ENCODE measurements at regions not wholly inside any gene's neighbourhood (a gene's known extent, or its start where the extent isn't known, plus 50 kb on each side); places are given as distances from the start of the nearest gene placed in this dataset.
"Not testable (repeated sequence)": the region's sequence is repeated elsewhere in the genome, so short reads cannot be mapped to it uniquely, and the experiment has no call there.

DNA sequence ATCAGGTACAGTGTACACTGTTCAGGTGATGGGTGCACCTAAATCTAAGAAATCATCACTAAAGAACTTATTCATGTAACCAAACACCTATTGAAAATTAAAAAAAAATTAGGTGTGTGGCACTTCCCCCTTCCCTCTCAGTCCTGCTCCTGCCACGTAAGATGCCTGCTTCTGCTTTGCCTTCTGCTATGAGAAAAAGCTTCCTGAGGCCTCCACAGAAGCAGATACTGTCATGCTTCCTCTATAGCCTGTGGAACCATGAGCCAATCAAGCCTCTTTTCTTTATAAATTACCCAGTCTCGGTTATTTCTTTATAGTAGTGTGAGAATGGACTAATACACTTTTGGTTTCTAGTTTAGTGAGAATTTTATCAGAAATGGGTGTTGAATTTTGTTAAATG is 459.8 kb upstream of the DIPK2B start:
- H3K27me3 Mint-ChIP-seq: no peaks in the 10 kb centered on the region
- H3K4me1 Mint-ChIP-seq (ENCODE audit: low read depth): no peaks in the 10 kb centered on the region
- no peaks in the 10 kb centered on the region for H3K9me3 Mint-ChIP-seq
- intact Hi-C loops (cut with micrococcal nuclease): no loop called here
- no peaks in the 10 kb centered on the region for H3K36me3 Mint-ChIP-seq (ENCODE audit: low read depth)
- H3K4me3 Mint-ChIP-seq: no peak overlapping the region
- no peak overlapping the region for H3K27ac Mint-ChIP-seq

DNA sequence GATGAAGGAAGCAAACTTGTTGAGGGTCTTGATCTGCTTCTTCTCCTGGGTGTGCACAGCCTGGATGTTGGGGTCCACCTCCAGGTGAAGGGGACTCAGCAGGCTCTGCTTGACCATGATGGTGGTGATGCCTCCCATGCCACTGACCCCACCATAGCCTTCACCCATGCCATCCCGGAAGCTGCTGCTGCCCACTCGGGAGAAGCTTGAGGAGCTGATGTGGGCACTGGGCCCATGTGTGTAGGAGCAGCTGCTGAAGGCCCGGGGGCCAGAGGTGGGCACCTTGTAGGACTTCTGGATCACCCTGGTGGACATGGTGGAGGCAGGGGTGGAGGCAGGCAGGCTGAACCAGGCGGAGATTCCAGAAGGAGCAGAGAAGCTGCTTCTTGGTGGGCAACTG is 432.7 kb upstream of the DIPK2B start:
- no peaks in the 10 kb centered on the region for H3K4me1 Mint-ChIP-seq (ENCODE audit: low read depth)
- no peak overlapping the region for H3K4me3 Mint-ChIP-seq
- no peaks in the 10 kb centered on the region for H3K9me3 Mint-ChIP-seq
- H3K27me3 Mint-ChIP-seq: no peaks in the 10 kb centered on the region
- no peak overlapping the region for H3K27ac Mint-ChIP-seq
- no peaks in the 10 kb centered on the region for H3K36me3 Mint-ChIP-seq (ENCODE audit: low read depth)
- intact Hi-C loops (cut with micrococcal nuclease): no loop called here

DNA sequence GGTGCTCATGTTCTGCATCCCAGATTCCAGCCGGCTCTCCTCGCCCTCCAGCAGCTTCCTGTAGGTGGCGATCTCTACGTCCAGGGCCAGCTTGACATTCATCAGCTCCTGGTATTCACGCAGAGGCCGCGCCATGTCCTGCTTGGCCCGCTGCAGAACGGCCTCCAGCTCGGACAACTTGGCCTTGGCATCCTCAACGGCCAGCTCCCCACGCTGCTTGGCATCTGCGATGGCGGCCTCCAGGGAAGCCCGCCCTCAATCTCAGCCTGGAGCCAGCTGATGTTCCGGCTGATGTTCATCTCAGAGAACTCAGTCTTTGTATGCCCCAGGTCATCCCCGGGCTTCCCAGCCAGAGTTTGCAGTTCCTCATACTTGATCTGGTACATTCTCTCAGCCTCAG is 431.8 kb upstream of the DIPK2B start:
- Mint-ChIP-seq H3K4me1 (ENCODE audit: low read depth) (no peaks in the 10 kb centered on the region), H3K4me3 (no peak overlapping the region), H3K9me3 (no peaks in the 10 kb centered on the region), H3K27me3 (no peaks in the 10 kb centered on the region), H3K36me3 (ENCODE audit: low read depth) (no peaks in the 10 kb centered on the region), H3K27ac (no peak overlapping the region)
- intact Hi-C loops (cut with micrococcal nuclease): no loop called here

DNA sequence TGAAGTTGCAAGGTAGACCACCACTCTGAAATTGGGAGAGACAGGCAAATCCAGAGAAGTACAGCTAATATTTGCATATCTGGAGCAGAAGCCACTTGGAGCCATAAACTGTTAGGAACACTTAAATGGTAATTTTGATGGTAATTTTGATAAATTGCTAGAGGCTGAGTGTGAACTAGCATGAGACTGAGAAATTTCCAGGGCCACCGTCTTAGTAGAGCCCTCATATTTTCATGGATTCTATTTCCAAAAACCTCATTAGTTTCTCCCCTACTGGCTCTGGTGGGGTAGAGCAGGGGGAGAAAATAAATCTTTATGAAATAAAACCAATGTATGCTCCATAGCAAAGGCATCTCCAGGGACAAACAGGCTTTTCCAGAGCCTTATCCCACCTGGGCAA is 429.4 kb upstream of the DIPK2B start:
- no peaks in the 10 kb centered on the region for H3K36me3 Mint-ChIP-seq (ENCODE audit: low read depth)
- no peaks in the 10 kb centered on the region for H3K27me3 Mint-ChIP-seq
- no peak overlapping the region for H3K27ac Mint-ChIP-seq
- H3K9me3 Mint-ChIP-seq: no peaks in the 10 kb centered on the region
- no peak overlapping the region for H3K4me3 Mint-ChIP-seq
- intact Hi-C loops (cut with micrococcal nuclease): no loop called here
- no peaks in the 10 kb centered on the region for H3K4me1 Mint-ChIP-seq (ENCODE audit: low read depth)

DNA sequence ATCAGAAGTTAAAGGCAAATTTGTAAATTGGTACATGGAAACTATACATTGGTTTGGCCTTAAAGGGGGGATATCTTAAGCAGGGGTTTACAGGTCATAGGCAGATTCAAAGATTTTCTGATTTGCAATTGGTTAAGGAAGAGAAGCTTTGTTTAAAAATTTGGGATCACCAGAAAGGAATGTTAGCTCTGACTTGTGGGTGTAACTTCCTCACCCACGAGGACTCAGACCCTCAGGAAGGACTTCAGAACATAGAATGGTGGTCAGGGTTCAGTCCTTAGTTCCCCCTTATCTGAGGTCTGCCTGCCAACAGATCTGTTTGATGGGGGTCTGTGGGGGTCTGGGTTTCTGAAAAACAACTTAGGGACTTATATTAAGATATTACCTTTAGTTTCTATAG is 427.4 kb upstream of the DIPK2B start:
- intact Hi-C loops (cut with micrococcal nuclease): no loop called here
- Mint-ChIP-seq H3K27ac (no peak overlapping the region), H3K9me3 (no peaks in the 10 kb centered on the region), H3K27me3 (no peaks in the 10 kb centered on the region), H3K4me3 (no peak overlapping the region), H3K36me3 (ENCODE audit: low read depth) (no peaks in the 10 kb centered on the region), H3K4me1 (ENCODE audit: low read depth) (no peaks in the 10 kb centered on the region)

DNA sequence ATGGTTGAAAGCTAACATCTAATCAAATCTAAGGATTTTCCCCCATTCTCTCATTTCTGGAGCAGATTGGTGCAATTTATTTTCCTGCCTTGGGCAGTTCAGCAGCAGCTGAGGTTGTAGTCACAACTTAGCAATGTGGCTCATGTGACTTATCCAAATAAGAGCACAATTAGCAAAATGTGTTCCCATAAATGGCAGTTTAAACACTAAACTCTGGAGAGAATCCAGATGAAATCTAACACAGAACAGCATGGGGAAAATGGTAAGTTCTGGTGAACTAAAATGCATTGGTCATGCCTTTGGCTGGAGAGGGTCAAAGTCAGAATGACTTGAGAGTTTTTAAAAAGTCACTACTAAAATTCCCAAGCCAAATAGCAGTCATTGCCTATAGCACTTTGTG is 422.6 kb upstream of the DIPK2B start:
- no peaks in the 10 kb centered on the region for H3K27me3 Mint-ChIP-seq
- H3K4me3 Mint-ChIP-seq: no peak overlapping the region
- no peaks in the 10 kb centered on the region for H3K4me1 Mint-ChIP-seq (ENCODE audit: low read depth)
- peaks cover 2% of the 10 kb centered on the region for H3K9me3 Mint-ChIP-seq
- no peaks in the 10 kb centered on the region for H3K36me3 Mint-ChIP-seq (ENCODE audit: low read depth)
- intact Hi-C loops (cut with micrococcal nuclease): no loop called here
- H3K27ac Mint-ChIP-seq: no peak overlapping the region

DNA sequence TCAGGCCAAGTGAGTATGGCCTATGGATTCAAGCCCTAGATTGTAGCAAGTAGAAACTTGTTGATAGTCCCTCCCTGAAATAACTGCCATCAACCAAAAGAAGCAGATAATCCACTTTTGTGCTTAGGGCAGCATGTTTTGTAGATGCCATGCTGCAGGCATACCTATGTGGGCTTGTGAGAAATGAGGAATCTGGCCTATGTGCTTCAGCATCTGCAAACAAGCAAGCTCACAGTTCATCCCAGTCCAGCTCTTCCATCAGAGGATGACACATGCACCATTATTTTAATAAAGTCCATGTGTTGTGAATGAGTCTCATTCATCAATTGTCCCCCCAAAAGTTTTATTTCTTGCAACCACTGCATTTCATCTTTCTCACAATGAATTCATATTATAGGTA is 421.9 kb upstream of the DIPK2B start:
- intact Hi-C loops (cut with micrococcal nuclease): no loop called here
- Mint-ChIP-seq H3K4me1 (ENCODE audit: low read depth) (no peaks in the 10 kb centered on the region), H3K27ac (no peak overlapping the region), H3K9me3 (peaks cover 9% of the 10 kb centered on the region), H3K36me3 (ENCODE audit: low read depth) (no peaks in the 10 kb centered on the region), H3K27me3 (no peaks in the 10 kb centered on the region), H3K4me3 (no peak overlapping the region)

- Mint-ChIP-seq H3K27me3 (no peaks in the 10 kb centered on the region), H3K4me3 (no peak overlapping the region), H3K4me1 (ENCODE audit: low read depth) (no peaks in the 10 kb centered on the region), H3K9me3 (peaks cover 9% of the 10 kb centered on the region), H3K36me3 (ENCODE audit: low read depth) (no peaks in the 10 kb centered on the region), H3K27ac (no peak overlapping the region)
- intact Hi-C loops (cut with micrococcal nuclease): no loop called here
Measured at GRCh38 chrX:45622042-45622423, 421.4 kb upstream of the DIPK2B start.

- H3K4me3 Mint-ChIP-seq: no peak overlapping the region
- H3K36me3 Mint-ChIP-seq (ENCODE audit: low read depth): no peaks in the 10 kb centered on the region
- H3K27me3 Mint-ChIP-seq: no peaks in the 10 kb centered on the region
- intact Hi-C loops (cut with micrococcal nuclease): no loop called here
- peaks cover 9% of the 10 kb centered on the region for H3K9me3 Mint-ChIP-seq
- no peaks in the 10 kb centered on the region for H3K4me1 Mint-ChIP-seq (ENCODE audit: low read depth)
- H3K27ac Mint-ChIP-seq: no peak overlapping the region
Measured at GRCh38 chrX:45621376-45622041, 420.8 kb upstream of the DIPK2B start.

GRCh38 chrX:45619290-45619689 is 418.6 kb upstream of the DIPK2B start:
- Mint-ChIP-seq H3K9me3 (peaks cover 9% of the 10 kb centered on the region), H3K27me3 (no peaks in the 10 kb centered on the region), H3K4me1 (ENCODE audit: low read depth) (no peaks in the 10 kb centered on the region), H3K36me3 (ENCODE audit: low read depth) (no peaks in the 10 kb centered on the region), H3K27ac (no peak overlapping the region), H3K4me3 (no peak overlapping the region)
- intact Hi-C loops (cut with micrococcal nuclease): no loop called here

GRCh38 chrX:45615591-45615990 is 414.9 kb upstream of the DIPK2B start:
- not testable (repeated sequence) for H3K4me3 Mint-ChIP-seq; H3K36me3 Mint-ChIP-seq (ENCODE audit: low read depth); H3K27me3 Mint-ChIP-seq

DNA sequence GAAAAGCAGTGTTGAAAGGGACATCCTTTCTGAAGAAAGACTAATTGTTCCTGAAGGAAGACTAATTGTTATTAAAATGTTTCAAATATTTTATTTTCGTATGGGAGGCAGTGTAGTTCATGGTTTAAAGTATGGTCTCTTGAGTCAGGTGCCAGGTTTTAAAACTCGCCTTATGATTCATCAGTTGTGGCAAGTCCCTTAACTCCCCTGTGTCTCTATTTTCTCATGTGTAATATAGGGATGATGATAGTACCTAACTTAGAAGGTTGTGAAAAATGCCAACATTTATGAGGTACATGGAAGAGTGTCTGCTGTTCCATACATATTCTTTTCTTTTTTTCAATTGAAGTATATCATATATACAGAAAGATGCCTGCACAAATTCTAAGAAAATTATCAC is 414.2 kb upstream of the DIPK2B start:
- no peaks in the 10 kb centered on the region for H3K36me3 Mint-ChIP-seq (ENCODE audit: low read depth)
- no peak overlapping the region for H3K27ac Mint-ChIP-seq
- H3K4me1 Mint-ChIP-seq (ENCODE audit: low read depth): no peaks in the 10 kb centered on the region
- intact Hi-C loops (cut with micrococcal nuclease): no loop called here
- H3K4me3 Mint-ChIP-seq: no peak overlapping the region
- no peaks in the 10 kb centered on the region for H3K27me3 Mint-ChIP-seq
- H3K9me3 Mint-ChIP-seq: peaks cover 16% of the 10 kb centered on the region

More at GRCh38 chrX:45615591-45615990, 414.9 kb upstream of the DIPK2B start:
- H3K9me3 Mint-ChIP-seq; H3K4me1 Mint-ChIP-seq (ENCODE audit: low read depth); H3K27ac Mint-ChIP-seq; intact Hi-C loops (cut with micrococcal nuclease): not testable (repeated sequence)

GRCh38 chrX:45602151-45602550 is 401.5 kb upstream of the DIPK2B start:
- peaks cover 2% of the 10 kb centered on the region for H3K27me3 Mint-ChIP-seq
- no peak overlapping the region for H3K27ac Mint-ChIP-seq
- H3K4me1 Mint-ChIP-seq (ENCODE audit: low read depth): peaks cover 7% of the 10 kb centered on the region
- intact Hi-C loops (cut with micrococcal nuclease): no loop called here
- peaks cover 5% of the 10 kb centered on the region for H3K9me3 Mint-ChIP-seq
- no peak overlapping the region for H3K4me3 Mint-ChIP-seq
- no peaks in the 10 kb centered on the region for H3K36me3 Mint-ChIP-seq (ENCODE audit: low read depth)

- Mint-ChIP-seq H3K9me3 (no peaks in the 10 kb centered on the region), H3K36me3 (ENCODE audit: low read depth) (no peaks in the 10 kb centered on the region), H3K4me1 (ENCODE audit: low read depth) (peaks cover 7% of the 10 kb centered on the region), H3K4me3 (no peak overlapping the region), H3K27ac (no peak overlapping the region), H3K27me3 (peaks cover 2% of the 10 kb centered on the region)
- intact Hi-C loops (cut with micrococcal nuclease): no loop called here
Measured at GRCh38 chrX:45601052-45601451, 400.4 kb upstream of the DIPK2B start.

DNA sequence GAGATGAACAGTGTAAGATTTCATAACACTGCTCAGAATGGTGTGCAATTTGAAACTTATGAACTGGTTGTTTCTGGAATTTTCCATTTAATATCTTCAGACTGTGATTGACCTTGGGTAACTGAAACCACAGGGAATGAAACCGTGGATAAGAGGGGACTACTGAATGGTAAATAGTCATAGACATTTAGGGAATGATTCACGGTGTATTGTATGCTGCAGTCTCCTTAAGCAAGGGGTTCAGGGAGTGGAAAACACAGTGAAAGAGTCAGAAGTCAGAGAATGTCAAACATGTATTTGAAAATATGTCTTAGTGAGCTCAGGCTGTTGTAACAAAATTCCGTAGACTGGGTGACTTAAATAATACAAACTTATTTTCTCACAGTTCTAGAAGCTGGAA is 398.2 kb upstream of the DIPK2B start:
- Mint-ChIP-seq H3K9me3 (no peaks in the 10 kb centered on the region), H3K27ac (no peak overlapping the region), H3K27me3 (peaks cover 2% of the 10 kb centered on the region), H3K4me1 (ENCODE audit: low read depth) (peaks cover 6% of the 10 kb centered on the region), H3K36me3 (ENCODE audit: low read depth) (no peaks in the 10 kb centered on the region), H3K4me3 (no peak overlapping the region)
- intact Hi-C loops (cut with micrococcal nuclease): no loop called here
